Activated CD4-positive, alpha-beta T cell treated with anti-CD3 and anti-CD28 coated beads, Interleukin-2, amount 50 U/mL, for 16 hours (primary cell): ENCODE measurements at regions not wholly inside any gene's neighbourhood (a gene's known extent, or its start where the extent isn't known, plus 50 kb on each side); places are given as distances from the start of the nearest gene placed in this dataset.

Experiments
- DNase-seq: peaks from one replicate; pipeline ENCODE4 v3.0.0-alpha.2; 2020

DNA sequence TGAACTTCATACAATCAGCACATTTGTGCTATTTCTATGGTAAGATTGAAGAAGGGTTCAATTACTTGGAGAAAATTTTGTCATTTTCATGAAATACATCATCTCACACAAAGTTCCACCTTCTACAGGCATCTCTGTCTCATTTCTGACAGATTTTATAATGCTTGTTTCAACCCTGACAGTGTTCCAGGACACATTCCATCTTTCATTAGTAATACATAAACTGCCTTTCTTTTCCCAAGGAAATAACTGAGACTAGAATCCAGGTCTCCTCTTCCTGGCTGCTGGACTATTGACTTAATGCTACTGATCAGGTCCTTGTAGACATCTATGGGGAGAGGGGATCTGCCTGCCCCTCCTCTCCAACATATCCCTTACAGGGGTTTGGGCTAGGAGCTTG lies 70.1 kb upstream of the PLPP4 start:
- no peak for DNase-seq

DNA sequence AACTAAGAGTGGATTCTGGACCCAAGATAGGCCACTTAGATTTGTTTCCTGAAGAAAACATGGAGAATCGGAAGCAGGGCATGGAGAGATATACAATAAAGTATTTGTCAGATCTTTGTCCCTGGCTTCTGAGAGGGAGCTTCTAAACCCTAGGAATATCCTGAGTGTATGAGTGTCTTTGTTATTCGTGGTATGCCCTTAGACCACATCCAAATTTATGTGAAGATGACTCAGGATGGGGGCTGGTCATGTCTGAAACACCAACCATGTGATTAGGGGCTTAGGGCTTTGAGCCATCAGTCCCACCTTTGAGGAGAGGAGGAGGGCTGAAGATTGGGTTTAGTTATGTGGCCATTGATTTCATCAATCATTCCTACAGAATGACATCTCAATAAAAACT lies 69.7 kb upstream of the PLPP4 start:
- DNase-seq = no peak

DNA sequence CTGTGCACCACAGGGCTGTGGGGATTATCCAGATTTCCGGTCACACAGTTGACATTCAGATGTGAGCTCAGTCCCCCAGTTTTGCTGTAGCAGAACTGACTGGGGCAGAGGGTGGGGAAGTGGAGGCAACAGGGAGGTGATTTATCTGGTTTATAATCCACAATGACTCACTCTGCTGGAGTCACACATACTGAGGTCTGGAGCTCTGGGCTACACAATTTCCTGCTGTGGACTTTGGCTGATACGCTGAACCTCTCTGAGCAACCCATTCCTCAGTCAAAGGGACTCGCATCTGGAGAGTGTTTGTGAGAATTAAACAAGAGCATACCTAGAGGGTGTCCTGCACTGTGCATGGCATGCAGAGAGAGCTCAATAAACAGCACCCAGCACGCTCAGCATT lies 64.8 kb upstream of the PLPP4 start:
- no peak for DNase-seq

DNA sequence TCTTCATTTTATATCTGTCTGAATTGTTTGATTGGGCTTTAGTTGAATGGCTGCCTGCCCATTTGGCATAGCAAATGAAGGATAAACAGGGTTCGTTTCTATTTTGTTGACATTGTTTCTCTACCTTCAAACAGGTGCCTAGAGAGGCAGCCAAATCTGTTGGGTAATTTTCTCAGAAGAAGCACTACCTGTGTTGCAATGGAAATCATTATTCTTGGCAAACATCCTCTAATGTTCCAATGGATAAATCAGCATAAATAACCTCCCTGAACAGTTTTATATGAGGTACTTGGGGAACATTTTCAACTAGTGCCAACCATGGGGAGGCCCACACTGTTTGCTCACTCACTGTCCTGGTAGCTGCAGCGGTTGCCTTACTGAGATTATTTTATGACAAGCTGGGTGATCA lies 64.4 kb upstream of the PLPP4 start:
- no peak for DNase-seq

DNA sequence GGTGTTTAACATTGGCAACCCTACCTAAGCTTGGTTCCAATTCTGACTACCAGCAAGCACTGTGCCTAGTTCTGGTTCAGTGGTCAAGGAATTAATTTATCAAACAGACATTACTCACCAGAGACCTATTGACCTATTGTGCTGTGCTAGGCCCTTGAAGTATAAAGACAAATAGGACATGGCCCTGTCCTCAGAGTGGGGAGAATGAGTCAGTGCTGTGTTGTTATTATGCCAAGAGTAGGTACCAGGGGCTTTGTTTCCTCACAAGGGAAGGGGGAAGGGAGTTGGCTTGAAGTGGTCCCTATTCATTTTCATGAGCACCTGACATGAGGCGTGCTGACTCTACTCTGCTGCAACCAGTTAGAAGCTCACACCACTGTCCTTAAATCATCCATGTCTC lies 62.6 kb upstream of the PLPP4 start:
- no peak for DNase-seq

DNA sequence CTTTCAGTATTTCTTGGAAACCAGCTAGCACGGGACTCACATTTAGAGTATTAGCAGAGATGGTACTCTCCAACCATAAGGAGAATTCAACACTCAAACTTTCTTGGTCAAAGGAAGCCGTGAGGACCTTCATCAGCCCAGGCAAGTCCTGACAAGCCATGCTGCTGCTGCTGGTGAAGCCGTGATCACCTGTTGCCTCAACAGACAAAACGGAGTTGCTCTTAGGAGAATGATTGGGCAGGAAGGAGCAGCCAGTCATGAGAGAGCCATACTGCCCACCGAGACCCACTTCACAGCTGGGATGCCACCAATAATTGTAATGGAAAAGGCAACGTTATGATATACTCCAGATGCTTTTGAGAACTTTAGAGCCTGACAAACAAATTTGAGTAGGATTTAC lies 60.8 kb upstream of the PLPP4 start:
- DNase-seq = no peak

DNA sequence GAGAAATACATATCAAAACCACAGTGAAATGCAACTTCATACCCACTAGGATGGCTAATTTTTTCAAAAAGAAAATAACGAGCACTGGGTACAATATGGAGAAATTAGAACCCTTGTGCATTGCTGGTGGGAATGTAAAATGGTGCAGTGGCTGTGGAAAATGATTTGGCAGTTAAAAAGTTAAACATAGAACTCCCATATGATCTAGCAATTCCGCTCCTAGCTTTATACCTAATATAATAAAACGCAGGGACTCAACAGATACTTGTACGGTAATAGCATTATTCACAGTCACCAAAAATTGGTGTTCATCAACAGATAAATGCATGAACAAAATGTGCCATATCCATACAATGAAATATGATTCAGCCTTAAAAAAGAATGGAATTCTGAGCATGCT lies 58.8 kb upstream of the PLPP4 start:
- DNase-seq = no peak

DNA sequence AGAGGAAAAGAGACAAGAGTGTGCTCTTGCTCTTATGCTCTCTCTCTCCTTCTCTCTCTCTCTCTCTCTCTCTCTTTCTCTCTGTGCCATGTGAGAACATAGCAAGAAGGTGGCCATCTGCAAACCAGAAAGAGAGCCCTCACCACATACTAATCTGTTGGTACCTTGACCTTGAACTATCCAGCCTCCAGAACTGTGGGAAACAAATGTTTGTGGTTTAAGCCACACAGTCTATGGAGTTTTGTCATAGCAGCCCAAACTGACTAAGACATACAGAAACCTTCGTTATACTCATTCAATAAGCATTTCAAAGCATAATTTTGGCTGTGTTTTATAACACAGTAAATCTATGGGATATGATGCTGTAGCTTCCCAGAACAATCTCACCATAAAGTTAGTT lies 56.4 kb upstream of the PLPP4 start:
- no peak for DNase-seq

DNA sequence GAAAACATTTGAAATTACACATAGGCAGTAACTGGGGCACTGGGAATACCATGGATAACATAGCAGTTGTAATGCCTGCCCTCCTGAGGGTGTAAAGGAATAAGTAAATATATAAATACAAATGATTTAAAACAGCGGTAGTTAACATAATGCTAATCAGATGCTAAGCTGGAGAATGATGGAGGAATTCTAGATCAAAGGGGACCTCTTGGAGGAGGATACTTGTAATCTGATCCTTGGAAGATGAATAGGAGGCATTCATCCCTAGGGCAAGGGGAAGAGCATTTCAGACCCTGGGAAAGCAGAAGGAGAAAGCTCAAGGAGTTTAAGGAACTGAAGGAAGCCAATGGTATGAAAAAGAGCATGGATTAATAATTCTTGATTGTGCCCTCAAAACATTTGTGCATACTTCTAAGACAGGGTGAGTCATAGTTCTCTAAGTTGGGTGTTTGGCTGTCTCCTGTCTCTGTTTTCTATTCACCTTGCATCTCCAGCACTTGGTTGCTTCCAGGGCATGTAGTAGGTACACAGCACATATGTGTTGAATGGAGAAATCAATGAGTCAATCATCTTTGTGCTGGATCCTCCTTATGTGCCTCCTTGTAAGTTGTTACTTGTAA lies 54.8 kb upstream of the PLPP4 start:
- DNase-seq = no peak

DNA sequence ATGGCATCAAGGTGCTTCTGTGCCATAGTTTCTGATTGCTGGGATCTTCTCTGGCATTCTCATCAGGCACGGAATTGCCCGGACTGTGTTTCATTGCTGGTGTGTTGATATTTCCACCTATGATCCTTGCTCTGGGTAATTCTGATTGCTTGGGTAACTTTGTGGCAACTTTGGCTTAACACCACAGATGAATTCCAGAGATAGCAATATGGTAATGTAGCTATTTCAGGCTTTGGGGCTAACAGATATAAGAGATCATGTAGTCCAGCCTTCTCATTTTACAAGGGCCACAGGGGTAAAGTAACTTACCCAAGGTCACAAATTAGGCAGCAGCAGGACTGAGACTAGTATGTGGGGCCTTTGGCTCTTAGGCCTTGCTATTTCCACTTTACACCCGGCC lies 53.9 kb upstream of the PLPP4 start:
- no peak for DNase-seq

DNA sequence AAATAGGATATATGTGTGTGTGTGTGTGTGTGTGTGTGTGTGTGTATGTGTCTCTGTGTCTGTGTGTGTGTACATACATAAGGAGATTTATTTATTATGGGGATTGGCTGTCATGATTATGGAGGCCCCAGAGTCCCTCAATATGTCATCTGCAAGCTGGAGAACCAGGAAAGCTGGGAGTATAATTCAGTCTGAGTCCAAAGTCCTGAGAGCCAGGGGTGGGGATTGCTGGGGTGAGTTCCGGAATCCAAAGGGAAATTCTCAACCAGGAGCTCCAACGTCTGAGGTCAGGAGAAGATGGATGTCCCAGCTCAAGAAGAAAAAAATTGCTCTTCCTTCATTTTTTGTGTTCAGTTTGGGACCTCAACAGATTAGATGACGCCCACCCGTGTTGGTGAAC lies 50.7 kb upstream of the PLPP4 start:
- no peak for DNase-seq
